ENCODE measurements at regions not wholly inside any gene's neighbourhood (a gene's known extent, or its start where the extent isn't known, plus 50 kb on each side); places are given as distances from the start of the nearest gene placed in this dataset.
"Not testable (repeated sequence)": the region's sequence is repeated elsewhere in the genome, so short reads cannot be mapped to it uniquely, and the experiment has no call there.

GRCh38 chr16:65825191-65825856 is 541.2 kb upstream of the CDH5 start:
- DNase-seq: no peak

GRCh38 chr16:65822148-65822547 is 544.3 kb upstream of the CDH5 start:
- no peak for DNase-seq

- no peak for DNase-seq
Observed at GRCh38 chr16:65819136-65819898, 547.2 kb upstream of the CDH5 start.

GRCh38 chr16:65817799-65818198 is 548.7 kb upstream of the CDH5 start:
- no peak for DNase-seq

- DNase-seq: no peak
Observed at GRCh38 chr16:65817066-65817465, 549.4 kb upstream of the CDH5 start.

- DNase-seq: no peak
Observed at GRCh38 chr16:65816556-65816955, 549.9 kb upstream of the CDH5 start.

GRCh38 chr16:65815707-65816106 is 550.8 kb upstream of the CDH5 start:
- DNase-seq: no peak

GRCh38 chr16:65813879-65814278 is 552.6 kb upstream of the CDH5 start:
- not testable (repeated sequence) for DNase-seq

- no peak for DNase-seq
Observed at GRCh38 chr16:65809627-65810026, 556.9 kb upstream of the CDH5 start.

GRCh38 chr16:65808790-65809189 is 557.7 kb upstream of the CDH5 start:
- DNase-seq: no peak

- no peak for DNase-seq
Observed at GRCh38 chr16:65807858-65808257, 558.6 kb upstream of the CDH5 start.

- not testable (repeated sequence) for DNase-seq
Observed at GRCh38 chr16:65805704-65806103, 560.8 kb upstream of the CDH5 start.

GRCh38 chr16:65796481-65796880 is 570.0 kb upstream of the CDH5 start:
- DNase-seq: no peak

- DNase-seq: no peak
Observed at GRCh38 chr16:65794973-65795372, 571.5 kb upstream of the CDH5 start.

GRCh38 chr16:65793781-65794180 is 572.7 kb upstream of the CDH5 start:
- no peak for DNase-seq

- no peak for DNase-seq
Observed at GRCh38 chr16:65790768-65791167, 575.7 kb upstream of the CDH5 start.

GRCh38 chr16:65789161-65789945 is 577.1 kb upstream of the CDH5 start:
- DNase-seq: no peak

- DNase-seq: no peak
Observed at GRCh38 chr16:65788434-65789140, 577.9 kb upstream of the CDH5 start.

- DNase-seq: no peak
Observed at GRCh38 chr16:65787921-65788320, 578.6 kb upstream of the CDH5 start.

- no peak for DNase-seq
Observed at GRCh38 chr16:65786916-65787315, 579.6 kb upstream of the CDH5 start.

GRCh38 chr16:65783709-65784474 is 582.6 kb upstream of the CDH5 start:
- DNase-seq: no peak
